Breast epithelium (tissue), 4 donors: ENCODE measurements at regions not wholly inside any gene's neighbourhood (a gene's known extent, or its start where the extent isn't known, plus 50 kb on each side); places are given as distances from the start of the nearest gene placed in this dataset.

Experiments used
- DNase-seq, 2 donors: peaks; one replicate each; pipeline ENCODE4 v3.0.0-alpha.2; 2019; ENCODE audit warnings: low spot score in 2 of 2
- H3K27ac ChIP-seq, 2 donors: fragments of 200-600 bp; sonication (generic) in 1 of 2; one replicate each; pipeline ENCODE4 v1.5.1; 2016 to 2019; ENCODE audit warnings: mild to moderate bottlenecking in 1 of 2
- H3K27me3 ChIP-seq, 2 donors: fragments of 200-600 bp; sonication (generic) in 1 of 2; one replicate each; pipeline versions ENCODE4 v1.5.1 to v1.6.0; 2017 to 2019; ENCODE audit warnings: control low read depth in 1 of 2, mild to moderate bottlenecking in 1 of 2
- H3K36me3 ChIP-seq: fragments of 200-600 bp; one replicate; pipeline ENCODE4 v1.5.1; 2019
- H3K4me1 ChIP-seq, 2 donors: fragments of 200-600 bp; sonication (generic); one replicate each; pipeline ENCODE4 v1.5.1; 2016 to 2019; ENCODE audit warnings: control low read depth in 1 of 2
- H3K4me3 ChIP-seq, 3 donors: fragments of 200-600 bp; sonication (generic); 1 replicate in 2 of 3; 2 replicates in 1 of 3; pipeline ENCODE4 v1.5.1; 2016 to 2019; ENCODE audit warnings: mild to moderate bottlenecking in 3 of 3, moderate library complexity in 2 of 3
- H3K9me3 ChIP-seq, 2 donors: fragments of 200-600 bp; sonication (generic) in 1 of 2; one replicate each; pipeline ENCODE4 v1.5.1; 2016 to 2019; ENCODE audit warnings: control low read depth in 1 of 2
- CTCF ChIP-seq, 3 donors: fragments of 450-650 bp; IDR thresholded peaks; one replicate each; pipeline ENCODE4 v1.5.1; 2016 to 2017; ENCODE audit warnings: antibody characterized with exemption in 3 of 3, mild to moderate bottlenecking in 3 of 3, moderate library complexity in 3 of 3
- POLR2A ChIP-seq: fragments of 450-650 bp; IDR thresholded peaks from one replicate; pipeline ENCODE4 v1.6.1; 2016; ENCODE audit warnings: antibody characterized with exemption, mild to moderate bottlenecking, moderate library complexity
- POLR2AphosphoS5 ChIP-seq, 3 donors: sonication (generic); formaldehyde crosslinking; IDR thresholded peaks; one replicate each; pipeline ENCODE4 v1.6.1; 2017; ENCODE audit warnings: antibody characterized with exemption in 3 of 3
- intact Hi-C: fragments of 100-400 bp; cut with DNase I; formaldehyde crosslinking; loops from one replicate; pipeline ENCODE4 v1.15.1; 2023; ENCODE audit warnings: low total_unique reads

GRCh38 chr22:47486569-47487312 is 724.3 kb downstream of the TBC1D22A start:
- no peaks in the 10 kb centered on the region for H3K27me3 ChIP-seq
- no peak for DNase-seq
- no peak overlapping the region for H3K27ac ChIP-seq
- H3K4me1 ChIP-seq = no peaks in the 10 kb centered on the region
- H3K36me3 ChIP-seq = no peaks in the 10 kb centered on the region
- H3K9me3 ChIP-seq = no peaks in the 10 kb centered on the region
- intact Hi-C loops = no loop called here
- TF ChIP-seq CTCF (IDR thresholded peaks at IDR 0.05) = no peak
- no peak for TF ChIP-seq POLR2A
- H3K4me3 ChIP-seq = no peak overlapping the region

- no peaks in the 10 kb centered on the region for H3K36me3 ChIP-seq
- H3K27ac ChIP-seq = no peak overlapping the region
- TF ChIP-seq POLR2AphosphoS5 (IDR thresholded peaks at IDR 0.05) (no peak), POLR2A (no peak), CTCF (IDR thresholded peaks at IDR 0.05) (no peak)
- H3K27me3 ChIP-seq = no peaks in the 10 kb centered on the region
- H3K4me3 ChIP-seq = no peak overlapping the region
- no peaks in the 10 kb centered on the region for H3K9me3 ChIP-seq
- H3K4me1 ChIP-seq = no peaks in the 10 kb centered on the region
- DNase-seq = no peak
- intact Hi-C loops = no loop called here
Measured at GRCh38 chr22:47484960-47485569, 722.6 kb downstream of the TBC1D22A start.

- H3K4me3 ChIP-seq = no peak overlapping the region
- no peaks in the 10 kb centered on the region for H3K4me1 ChIP-seq
- H3K27me3 ChIP-seq = no peaks in the 10 kb centered on the region
- intact Hi-C loops = no loop called here
- H3K36me3 ChIP-seq = no peaks in the 10 kb centered on the region
- no peaks in the 10 kb centered on the region for H3K9me3 ChIP-seq
- H3K27ac ChIP-seq = no peak overlapping the region
- DNase-seq = no peak
- no peak for TF ChIP-seq CTCF (IDR thresholded peaks at IDR 0.05)
- no peak for TF ChIP-seq POLR2A
- TF ChIP-seq POLR2AphosphoS5 (IDR thresholded peaks at IDR 0.05) = no peak
Measured at GRCh38 chr22:47476231-47476630, 713.8 kb downstream of the TBC1D22A start.

GRCh38 chr22:47474895-47475294 is 712.4 kb downstream of the TBC1D22A start:
- no peak overlapping the region for H3K4me3 ChIP-seq
- H3K4me1 ChIP-seq = no peaks in the 10 kb centered on the region
- intact Hi-C loops = no loop called here
- no peak overlapping the region for H3K27ac ChIP-seq
- no peak for DNase-seq
- H3K9me3 ChIP-seq = no peaks in the 10 kb centered on the region
- H3K36me3 ChIP-seq = no peaks in the 10 kb centered on the region
- TF ChIP-seq POLR2A (no peak), CTCF (IDR thresholded peaks at IDR 0.05) (no peak), POLR2AphosphoS5 (IDR thresholded peaks at IDR 0.05) (no peak)
- no peaks in the 10 kb centered on the region for H3K27me3 ChIP-seq

GRCh38 chr22:47474464-47474863 is 712.0 kb downstream of the TBC1D22A start:
- Histone ChIP-seq H3K27ac (no peak overlapping the region), H3K4me3 (no peak overlapping the region), H3K36me3 (no peaks in the 10 kb centered on the region), H3K4me1 (no peaks in the 10 kb centered on the region), H3K27me3 (peaks cover 0 to 2% of the 10 kb centered on the region in 2 donors), H3K9me3 (no peaks in the 10 kb centered on the region)
- intact Hi-C loops = no loop called here
- no peak for DNase-seq
- TF ChIP-seq POLR2AphosphoS5 (IDR thresholded peaks at IDR 0.05) (no peak), POLR2A (no peak)
